ENCODE measurements at regions not wholly inside any gene's neighbourhood (a gene's known extent, or its start where the extent isn't known, plus 50 kb on each side); places are given as distances from the start of the nearest gene placed in this dataset.

DNA sequence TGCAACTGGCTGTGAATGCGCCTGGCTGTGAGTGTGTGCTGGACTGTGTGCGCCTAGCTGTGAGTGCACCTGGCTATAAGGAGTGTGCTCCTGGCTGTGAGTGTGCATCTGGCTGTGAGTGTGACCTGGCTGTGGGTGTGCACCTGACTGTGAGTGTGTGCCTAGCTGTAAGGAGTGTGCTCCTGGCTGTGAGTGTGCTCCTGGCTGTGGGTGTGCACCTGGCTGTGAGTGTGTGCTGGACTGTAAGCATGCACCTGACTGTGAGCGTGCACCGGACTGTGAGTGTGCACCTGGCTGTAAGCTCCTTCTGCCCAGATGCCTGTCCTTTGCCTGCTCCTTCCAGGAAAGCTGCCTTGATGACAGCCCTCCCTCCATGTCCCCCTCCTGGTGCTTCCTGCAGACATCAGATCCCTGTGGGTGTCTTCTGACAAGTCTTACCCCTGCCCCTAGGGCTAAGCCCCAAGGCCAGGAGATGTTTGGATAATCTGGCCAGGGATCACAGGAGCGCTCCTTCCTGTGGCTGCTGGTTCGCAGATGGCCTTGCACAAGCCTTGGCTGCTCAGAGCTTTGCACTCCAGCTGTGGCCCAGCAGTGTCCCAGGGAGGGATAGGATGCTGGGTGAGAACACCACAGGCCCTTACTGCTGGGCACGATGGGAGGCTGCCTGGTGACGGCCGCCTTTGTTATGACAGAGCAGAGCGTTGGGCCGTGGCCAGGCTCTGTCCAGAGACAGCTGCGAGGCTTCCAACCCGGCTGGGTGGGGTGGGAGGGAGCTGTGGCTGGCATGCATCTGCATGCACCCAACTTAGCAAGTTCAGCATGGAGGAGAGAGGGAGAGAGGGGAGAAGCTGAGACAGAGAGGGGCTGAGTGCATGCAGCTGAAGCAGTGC lies 89.9 kb downstream of the GLI2 start:
- no peak for TF ChIP-seq TAF1 (IDR thresholded peaks at IDR 0.05; ENCODE audit: borderline replicate concordance, insufficient read depth, low read length)
- TF ChIP-seq POLR2AphosphoS5 (IDR thresholded peaks at IDR 0.05; ENCODE audit: low read depth, low read length), result no peak
- TF ChIP-seq SIN3A (IDR thresholded peaks at IDR 0.05; ENCODE audit: borderline replicate concordance, insufficient read depth, low read length), result no peak
